ENCODE measurements at regions not wholly inside any gene's neighbourhood (a gene's known extent, or its start where the extent isn't known, plus 50 kb on each side); places are given as distances from the start of the nearest gene placed in this dataset.

DNA sequence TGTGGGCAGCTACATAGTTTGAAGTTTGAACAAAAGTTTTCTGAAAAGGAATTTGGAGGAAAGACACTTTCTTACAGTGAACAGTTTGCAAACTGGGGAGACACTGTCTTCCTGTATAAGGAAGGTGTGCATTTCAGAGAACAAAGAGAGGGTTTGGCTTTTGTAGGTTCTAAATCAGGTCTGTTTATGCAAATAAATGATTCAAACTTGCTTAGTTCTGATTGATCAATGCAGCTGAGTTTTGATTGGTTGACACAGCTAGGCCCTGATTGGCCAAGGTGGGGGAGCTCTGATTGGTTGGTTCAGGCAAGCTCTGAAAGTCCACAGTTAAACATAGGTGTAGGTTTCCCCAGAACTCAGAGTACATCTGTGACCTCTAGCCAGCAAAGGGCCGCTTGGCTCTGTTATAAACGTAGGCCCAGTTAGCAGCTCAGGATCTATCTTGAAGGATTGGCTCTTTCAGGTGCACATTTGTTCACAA is 63.0 kb upstream of the ENPP6 start:
- TF ChIP-seq EZH2 (IDR thresholded peaks at IDR 0.05; ENCODE audit: insufficient read depth, poor library complexity, severe bottlenecking) (no peak), EZH2phosphoT487 (IDR thresholded peaks at IDR 0.05; ENCODE audit: insufficient read depth, low read depth) (no peak)

Measured in GM23248 (cell line).